T-helper 1 cell treated with Interleukin-12 subunit alpha and Interleukin-12 subunit beta and Interleukin-4 antibody, amounts not matched to agents 30 ng/mL and 1 ng/mL, for 36 hours (primary cell): ENCODE measurements at regions not wholly inside any gene's neighbourhood (a gene's known extent, or its start where the extent isn't known, plus 50 kb on each side); places are given as distances from the start of the nearest gene placed in this dataset.
"Not testable (repeated sequence)": the region's sequence is repeated elsewhere in the genome, so short reads cannot be mapped to it uniquely, and the experiment has no call there.

ENCODE experiments used
- intact Hi-C: fragments of 100-400 bp; cut with micrococcal nuclease; formaldehyde crosslinking; loops from one replicate; pipeline ENCODE4 v1.15.1; 2024

DNA sequence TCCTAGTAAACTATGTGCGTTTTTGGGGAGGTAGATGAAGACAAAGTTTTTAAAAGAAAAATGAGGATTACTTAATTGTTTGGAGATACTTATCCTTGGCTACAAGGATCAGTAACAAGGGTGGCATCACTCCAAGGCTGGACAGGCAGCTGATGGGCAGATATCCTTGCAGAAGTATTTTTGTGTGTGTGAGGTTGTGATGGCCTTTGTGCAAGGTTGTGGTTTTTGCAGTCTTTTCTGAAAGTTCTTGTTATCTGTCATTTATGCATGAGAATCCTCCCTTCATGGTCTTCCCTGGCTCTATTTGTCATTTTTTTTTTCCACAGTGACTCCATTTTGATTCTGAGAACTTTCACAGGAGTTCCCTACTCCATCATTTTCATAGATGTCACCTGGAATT lies 96.0 kb upstream of the C1GALT1C1 start:
- intact Hi-C loops: no loop called here

DNA sequence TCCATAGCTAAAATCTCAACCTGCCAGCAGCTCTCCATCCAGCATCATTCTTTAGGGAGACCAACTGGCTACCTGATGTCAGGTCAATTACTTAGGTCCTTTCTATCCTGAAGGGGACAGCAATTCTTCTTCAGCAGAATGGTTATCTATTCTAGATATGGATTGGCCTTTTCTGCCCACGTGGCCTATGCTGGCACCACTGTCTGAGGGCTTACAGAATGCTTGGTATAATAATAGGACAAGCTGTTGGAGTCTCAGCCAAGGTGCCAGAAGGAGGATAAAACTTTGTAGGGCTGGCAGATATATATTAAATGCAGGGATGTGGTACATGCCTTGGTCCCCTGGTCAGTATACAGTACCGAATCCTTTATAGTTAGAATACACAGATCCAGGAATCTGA lies 89.8 kb upstream of the C1GALT1C1 start:
- intact Hi-C loops: no loop called here

DNA sequence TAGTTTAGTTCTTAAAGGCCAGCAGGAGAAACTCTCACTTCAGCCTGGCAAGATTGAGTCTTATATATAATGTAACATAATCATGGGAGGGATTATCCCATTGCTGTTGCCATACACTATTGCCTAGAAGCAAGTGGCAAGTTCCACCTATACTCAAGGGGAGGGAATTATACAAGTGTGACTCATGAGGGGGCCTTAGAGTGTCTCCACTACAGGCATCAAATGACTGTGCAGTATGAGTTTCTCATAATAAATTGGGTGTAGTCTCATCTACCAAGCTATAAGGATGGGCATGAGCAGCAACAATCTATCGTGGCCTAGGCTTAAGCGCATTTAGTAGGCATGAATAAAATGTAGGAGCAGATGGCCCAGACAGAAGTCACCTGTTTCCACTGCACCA lies 89.1 kb upstream of the C1GALT1C1 start:
- intact Hi-C loops: no loop called here

DNA sequence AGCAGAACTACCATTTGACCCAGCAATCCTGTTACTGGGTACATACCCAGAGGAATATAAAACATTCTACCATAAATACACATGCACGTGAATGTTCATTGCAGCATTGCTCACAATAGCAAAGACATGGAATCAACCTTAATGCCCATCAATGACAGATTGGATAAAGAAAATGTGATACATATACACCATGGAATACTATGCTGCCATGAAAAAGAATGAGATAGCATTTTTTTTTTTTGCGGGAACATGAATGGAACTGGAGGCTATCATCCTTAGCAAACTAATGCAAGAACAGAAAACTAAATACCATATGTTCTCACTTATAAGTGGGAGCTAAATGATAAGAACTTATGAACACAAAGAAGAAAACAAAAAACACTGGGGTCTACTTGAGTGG lies 72.5 kb upstream of the C1GALT1C1 start:
- intact Hi-C loops: not testable (repeated sequence)

DNA sequence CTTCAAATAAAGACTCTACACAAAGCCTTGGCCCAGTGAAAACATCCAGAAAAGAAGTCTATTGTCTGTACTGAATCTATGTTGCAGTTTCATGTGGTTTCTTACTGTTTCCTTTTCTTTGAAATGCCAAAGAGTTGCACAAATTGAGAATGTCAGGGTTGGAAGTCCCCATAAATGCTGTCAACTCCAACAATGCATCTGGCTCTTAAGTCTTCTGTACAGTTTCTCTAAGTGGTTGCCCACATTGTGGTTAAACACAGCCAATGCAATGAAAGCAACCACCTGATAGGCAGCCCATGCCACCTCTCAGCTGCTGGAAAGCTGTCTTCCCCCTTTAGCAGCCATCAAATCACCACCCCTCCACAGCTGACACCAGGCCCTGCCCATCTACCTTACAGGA lies 67.2 kb upstream of the C1GALT1C1 start:
- intact Hi-C loops: loop anchor here (1.0 kb wide), 7 partner anchors 17 to 199 kb away; partner anchors contain the start of genes C1GALT1C1 and MCTS1

DNA sequence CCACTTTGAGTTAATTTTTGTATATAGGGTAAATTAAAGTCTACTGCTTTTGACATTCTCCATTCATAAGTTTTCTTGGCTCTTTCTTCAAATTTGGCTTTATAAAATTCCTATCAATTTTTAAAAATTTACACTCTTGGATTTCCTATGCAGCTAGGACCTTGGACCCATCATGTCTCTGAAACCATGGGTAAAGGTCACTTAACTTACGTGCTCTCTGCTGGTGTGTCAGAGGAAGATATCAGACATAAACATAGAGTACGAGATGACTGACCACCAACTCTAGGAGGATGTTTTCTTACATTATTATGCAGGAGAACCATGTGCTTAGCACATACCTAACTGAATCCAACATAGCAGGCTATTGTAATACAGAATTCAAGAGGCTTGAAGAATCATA lies 62.5 kb upstream of the C1GALT1C1 start:
- intact Hi-C loops: no loop called here

DNA sequence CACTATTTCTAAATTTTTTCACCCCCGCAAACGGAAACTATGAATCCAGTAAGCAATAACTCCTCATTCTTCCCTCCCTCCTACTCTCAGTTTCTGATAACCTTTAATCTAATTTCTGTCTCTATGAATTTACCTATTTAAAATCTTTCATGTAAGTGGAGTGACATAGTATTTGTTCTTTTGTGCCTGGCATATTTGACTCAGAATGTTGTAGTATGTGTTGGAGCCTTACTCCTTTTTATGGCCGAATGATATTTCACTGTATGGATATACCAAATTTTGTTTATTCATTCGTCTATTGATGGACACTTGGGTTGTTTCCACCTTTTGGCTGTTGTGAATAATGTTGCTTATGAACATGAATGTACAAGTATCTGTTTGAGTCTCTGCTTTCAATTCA lies 61.1 kb upstream of the C1GALT1C1 start:
- intact Hi-C loops: no loop called here

DNA sequence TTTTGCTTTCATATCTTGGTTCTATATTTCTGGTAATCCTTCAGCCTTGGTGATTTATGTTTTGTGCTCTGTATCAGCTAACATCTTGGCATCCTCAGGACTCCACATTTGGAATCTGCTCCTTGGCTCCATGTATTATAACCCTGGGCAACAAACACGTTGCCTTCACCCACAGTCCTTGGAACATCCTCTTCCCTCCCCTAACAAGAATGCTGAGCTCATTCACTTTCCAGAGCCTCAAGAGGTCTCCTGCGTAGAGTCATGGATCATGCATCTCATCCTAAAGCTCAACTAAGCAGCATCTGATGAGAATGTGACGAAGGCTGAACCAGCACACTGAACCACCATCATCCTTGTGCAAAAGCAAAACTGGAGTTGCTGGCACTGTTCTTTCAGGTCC lies 60.5 kb upstream of the C1GALT1C1 start:
- intact Hi-C loops: no loop called here

DNA sequence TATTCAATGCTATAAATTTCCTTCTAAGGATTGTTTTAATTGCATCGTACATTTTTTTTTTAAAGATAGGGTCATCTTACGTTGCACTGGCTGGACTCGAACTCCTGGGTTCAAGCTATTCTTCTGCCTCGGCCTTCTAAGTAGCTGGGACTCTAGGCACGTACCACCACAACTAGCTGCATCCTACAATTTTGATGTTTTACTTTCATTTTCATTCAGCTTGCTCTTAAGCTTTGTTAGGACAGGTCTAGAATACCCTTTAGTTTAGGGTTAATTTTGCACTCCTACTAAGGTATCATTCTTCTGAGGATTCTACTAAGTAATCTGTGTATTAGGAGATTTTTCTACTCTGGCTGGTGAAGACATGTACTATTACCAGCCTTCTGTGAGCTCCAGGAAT lies 50.2 kb upstream of the C1GALT1C1 start:
- intact Hi-C loops: loop anchor here (1.0 kb wide), 1 partner anchor 17 kb away; no protein-coding TSS in a partner anchor
